ENCODE measurements at regions not wholly inside any gene's neighbourhood (a gene's known extent, or its start where the extent isn't known, plus 50 kb on each side); places are given as distances from the start of the nearest gene placed in this dataset.

DNA sequence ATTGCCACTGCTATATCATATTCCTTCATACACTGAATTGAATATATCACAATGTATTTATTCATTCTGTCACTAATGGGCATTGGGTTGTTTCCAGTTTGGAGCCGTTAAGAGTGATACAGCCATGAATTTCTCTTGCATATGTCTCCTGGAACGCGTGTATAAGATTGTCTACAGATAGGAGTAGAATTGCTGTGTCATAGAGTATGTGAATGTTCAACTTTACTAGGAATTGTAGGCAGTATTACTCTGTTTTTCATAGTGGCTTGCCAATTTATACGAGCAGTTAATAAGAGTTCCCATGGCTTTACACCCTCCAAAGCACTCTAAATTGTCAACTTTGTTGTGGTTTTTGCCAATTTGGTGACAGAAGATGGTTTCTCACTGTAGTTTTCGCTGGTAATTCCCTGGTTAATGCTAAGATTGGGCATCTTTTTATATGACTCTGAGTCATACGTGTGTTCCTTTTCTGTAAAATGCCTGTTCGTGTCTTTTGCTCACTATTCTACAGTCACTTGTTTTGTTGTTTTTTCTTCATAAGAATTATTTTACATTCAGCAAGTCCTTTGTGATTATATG lies 136.1 kb upstream of the LIPC start:
- Mint-ChIP-seq H3K27me3 (ENCODE audit: low read depth) (no peaks in the 10 kb centered on the region), H3K36me3 (ENCODE audit: low read depth) (peaks cover 1% of the 10 kb centered on the region), H3K27ac (no peak overlapping the region), H3K4me1 (ENCODE audit: low read depth) (peaks cover 30% of the 10 kb centered on the region), H3K4me3 (no peak overlapping the region), H3K9me3 (peaks cover 17% of the 10 kb centered on the region)
- DNase-seq (ENCODE audit: low spot score), result no peak

DNA sequence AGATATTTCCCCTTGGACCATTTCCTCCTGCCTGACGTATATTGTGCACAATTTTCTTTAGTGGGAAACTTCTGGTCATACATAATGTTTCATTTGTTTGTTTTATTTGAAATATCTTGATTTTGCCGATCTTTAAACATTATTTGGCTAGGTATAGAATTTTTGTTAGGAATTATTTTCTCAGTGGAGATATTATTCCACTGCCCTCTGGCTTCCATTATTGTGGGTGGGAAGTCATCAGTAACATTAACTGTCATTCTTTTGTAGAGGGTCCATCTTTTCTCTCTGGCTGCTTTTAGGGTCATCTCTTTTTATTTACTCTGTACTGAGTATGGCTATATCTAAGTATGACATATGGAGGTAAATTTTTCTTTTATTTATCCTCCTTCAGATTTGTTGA lies 135.5 kb upstream of the LIPC start:
- H3K9me3 Mint-ChIP-seq, result peaks cover 17% of the 10 kb centered on the region
- peaks cover 28% of the 10 kb centered on the region for H3K4me1 Mint-ChIP-seq (ENCODE audit: low read depth)
- H3K27me3 Mint-ChIP-seq (ENCODE audit: low read depth), result no peaks in the 10 kb centered on the region
- peaks cover 1% of the 10 kb centered on the region for H3K36me3 Mint-ChIP-seq (ENCODE audit: low read depth)
- no peak overlapping the region for H3K4me3 Mint-ChIP-seq
- H3K27ac Mint-ChIP-seq, result no peak overlapping the region
- no peak for DNase-seq (ENCODE audit: low spot score)

DNA sequence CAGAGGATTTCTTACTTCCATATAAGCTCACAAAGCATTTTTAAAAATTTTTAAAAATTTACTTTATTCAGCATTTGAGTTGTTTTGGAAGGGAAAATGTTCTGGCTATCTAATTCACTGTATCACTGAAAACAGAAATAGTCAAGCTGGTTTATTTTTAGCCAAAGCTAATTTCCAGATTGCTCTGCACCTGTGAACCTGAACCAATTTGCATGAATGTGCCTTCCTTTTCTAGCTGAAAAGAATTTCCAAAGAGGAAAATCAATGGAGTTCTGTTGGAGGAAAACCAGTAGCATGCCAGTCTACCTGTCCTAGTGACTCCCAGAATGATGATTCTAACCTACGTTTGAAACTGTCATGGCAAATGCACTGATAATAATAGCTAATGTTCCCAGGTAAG lies 134.2 kb upstream of the LIPC start:
- Mint-ChIP-seq H3K36me3 (ENCODE audit: low read depth) (peaks cover 1% of the 10 kb centered on the region), H3K4me3 (no peak overlapping the region), H3K27me3 (ENCODE audit: low read depth) (no peaks in the 10 kb centered on the region), H3K4me1 (ENCODE audit: low read depth) (peaks cover 17% of the 10 kb centered on the region), H3K9me3 (peaks cover 15% of the 10 kb centered on the region), H3K27ac (no peak overlapping the region)
- DNase-seq (ENCODE audit: low spot score), result no peak

DNA sequence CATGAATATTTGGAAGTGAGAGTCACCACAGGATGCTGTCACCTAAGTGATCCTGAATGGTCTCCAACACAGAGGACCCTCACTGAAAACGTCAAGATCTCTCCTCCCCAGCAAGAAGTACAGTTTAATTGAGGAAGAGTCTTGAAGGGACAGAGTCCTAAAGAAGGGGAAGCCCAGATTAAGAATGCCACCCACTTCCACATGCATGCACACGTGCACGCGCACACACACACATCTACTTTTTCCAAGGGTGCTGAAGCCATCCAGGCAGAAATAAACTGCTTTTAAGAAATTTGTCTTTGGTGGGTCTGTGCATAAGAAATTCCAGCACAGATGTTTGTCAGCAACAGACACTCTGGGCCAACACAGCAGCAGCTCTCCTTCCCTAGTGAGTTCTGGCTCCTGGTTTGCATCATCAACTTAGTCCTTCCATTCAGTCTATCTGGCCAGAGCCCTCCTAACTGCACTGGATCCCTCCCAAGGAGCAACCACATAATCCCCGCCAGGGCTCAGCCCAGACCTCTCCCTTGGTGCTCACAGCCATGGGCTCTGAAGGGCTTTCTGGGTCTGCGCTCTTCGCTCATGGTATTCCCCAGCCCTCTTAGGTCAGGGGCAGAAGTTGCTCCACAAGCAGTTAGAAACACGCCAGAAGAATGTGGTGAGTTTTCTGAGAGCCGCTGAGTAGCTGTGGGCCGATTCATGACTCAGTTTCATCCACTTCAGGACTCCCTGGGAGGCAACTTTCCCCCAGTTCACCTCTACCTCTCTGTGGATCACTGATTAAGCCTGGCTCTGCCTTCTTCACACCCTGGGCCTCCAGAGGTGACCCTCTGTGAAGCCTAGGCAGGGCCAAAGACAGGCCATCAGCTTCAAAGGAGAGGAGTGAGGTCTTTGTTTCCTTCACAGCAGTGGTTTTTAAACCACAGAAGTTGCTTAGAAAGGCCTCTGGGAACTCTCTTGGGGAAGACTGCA lies 132.6 kb upstream of the LIPC start:
- Mint-ChIP-seq H3K27ac (no peak overlapping the region), H3K4me1 (ENCODE audit: low read depth) (peaks cover 13% of the 10 kb centered on the region), H3K27me3 (ENCODE audit: low read depth) (no peaks in the 10 kb centered on the region), H3K36me3 (ENCODE audit: low read depth) (peaks cover 1% of the 10 kb centered on the region), H3K9me3 (peaks cover 13% of the 10 kb centered on the region), H3K4me3 (no peak overlapping the region)
- DNase-seq (ENCODE audit: low spot score), result no peak

DNA sequence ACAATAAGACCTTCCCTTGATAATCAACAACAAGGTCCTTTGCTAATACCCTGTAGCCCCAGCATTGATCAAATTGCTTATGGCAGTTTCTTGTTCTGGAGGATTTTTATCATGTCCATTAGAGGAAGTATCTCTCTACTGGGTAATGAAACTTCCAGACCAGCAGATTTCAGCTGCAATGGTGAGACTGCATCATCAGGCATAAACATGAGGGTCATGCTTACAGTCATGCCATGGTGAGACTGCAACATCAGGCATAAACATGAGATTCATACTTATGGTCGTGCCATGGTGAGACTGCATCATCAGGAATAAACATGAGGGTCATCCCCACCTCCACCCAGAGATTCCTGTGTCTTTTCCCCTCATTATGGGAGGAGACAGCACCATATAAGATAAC lies 129.0 kb upstream of the LIPC start:
- Mint-ChIP-seq H3K4me1 (ENCODE audit: low read depth) (peaks cover 15% of the 10 kb centered on the region), H3K4me3 (no peak overlapping the region), H3K9me3 (peaks cover 4% of the 10 kb centered on the region), H3K27me3 (ENCODE audit: low read depth) (no peaks in the 10 kb centered on the region), H3K36me3 (ENCODE audit: low read depth) (no peaks in the 10 kb centered on the region), H3K27ac (no peak overlapping the region)
- DNase-seq (ENCODE audit: low spot score), result no peak

DNA sequence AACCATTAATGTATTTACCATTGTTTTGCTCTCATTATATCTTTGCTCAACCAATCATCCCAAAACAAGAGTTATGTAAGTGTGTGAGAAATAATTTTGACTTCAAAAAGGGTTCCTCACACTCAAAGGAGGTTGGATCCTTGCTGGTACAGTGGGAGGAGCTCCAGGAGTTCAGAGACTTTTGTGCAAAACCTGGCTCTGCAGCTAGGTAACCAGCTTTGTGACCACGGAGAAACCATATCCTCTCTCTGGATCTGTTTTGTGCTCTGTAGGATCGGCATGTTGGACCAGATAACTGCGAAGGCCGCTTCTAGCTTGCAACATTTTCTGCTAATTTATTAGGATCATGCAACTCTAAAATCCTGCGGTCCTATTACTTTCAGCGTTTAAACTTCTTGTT lies 128.6 kb upstream of the LIPC start:
- Mint-ChIP-seq H3K27ac (no peak overlapping the region), H3K4me3 (peak overlapping the region; percentile 37), H3K4me1 (ENCODE audit: low read depth) (peaks cover 15% of the 10 kb centered on the region)

DNA sequence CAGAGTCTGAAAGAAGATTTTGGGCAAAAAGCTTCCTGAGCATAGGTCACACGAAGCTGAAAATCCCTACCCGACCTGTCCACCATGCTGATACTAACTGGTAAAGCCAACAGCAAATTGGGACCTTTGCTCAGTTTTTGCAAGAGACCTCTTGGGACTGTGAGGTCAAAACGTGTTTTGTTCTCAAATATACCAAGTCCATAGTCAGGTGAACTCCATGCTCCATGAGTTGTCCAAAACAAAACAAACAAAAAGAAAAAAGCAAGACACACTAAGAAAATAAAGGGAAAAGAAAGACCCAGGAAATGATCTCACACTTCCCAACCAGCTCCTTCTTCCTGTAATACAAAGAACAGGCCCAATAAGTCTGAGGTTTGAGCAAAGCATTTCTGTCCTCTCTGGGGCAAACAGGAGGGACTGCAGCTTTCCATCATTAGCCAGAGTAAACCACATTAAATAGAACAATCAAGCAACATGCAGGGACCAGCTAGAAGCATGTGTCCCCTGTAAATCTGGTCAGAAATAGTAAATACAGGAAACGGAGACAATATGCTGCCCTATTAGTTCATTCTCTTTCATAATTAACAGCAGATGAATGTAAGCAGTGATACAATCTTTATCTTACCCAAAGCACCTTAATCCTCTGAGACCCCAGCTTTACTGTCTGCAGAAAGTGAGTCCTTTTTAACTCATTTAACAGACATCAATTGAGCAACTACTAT lies 125.0 kb upstream of the LIPC start:
- no peak for DNase-seq (ENCODE audit: low spot score)
- no peaks in the 10 kb centered on the region for H3K9me3 Mint-ChIP-seq
- H3K27ac Mint-ChIP-seq, result no peak overlapping the region

More for the DNA sequence above, 128.6 kb upstream of the LIPC start:
- no peak for DNase-seq (ENCODE audit: low spot score)
- Mint-ChIP-seq H3K27me3 (ENCODE audit: low read depth) (no peaks in the 10 kb centered on the region), H3K36me3 (ENCODE audit: low read depth) (no peaks in the 10 kb centered on the region), H3K9me3 (peaks cover 4% of the 10 kb centered on the region)

DNA sequence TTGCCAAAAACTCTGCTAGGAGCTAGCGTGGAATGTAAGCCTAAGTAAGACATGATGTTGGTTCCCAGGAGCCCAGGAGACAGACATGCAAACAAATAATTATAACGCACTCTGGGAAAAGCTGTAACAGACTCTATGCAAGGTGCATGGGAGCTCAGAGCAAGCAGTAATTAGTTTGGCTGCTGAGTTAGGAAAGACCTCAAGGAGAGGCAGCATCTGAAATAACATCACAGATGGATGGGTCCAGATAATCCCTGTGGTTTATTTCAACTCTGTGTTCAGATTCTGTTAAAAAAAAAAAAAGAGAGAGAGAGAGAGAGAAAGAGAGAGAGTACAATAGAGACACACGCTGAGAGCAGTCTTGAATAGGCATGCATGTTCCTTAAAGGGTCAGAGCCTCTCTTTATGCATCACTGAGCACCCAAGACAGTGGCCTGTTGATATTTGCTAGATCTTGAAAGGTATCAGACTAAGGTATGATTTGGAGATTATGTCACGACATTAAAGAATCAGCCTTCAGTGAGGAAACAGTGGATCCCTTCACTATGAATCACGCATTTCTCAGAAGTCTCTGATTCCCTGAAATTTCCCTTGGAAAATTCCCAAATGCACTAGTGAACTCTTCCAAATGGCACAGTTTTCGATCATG lies 124.4 kb upstream of the LIPC start:
- H3K4me3 Mint-ChIP-seq, result no peak overlapping the region
- H3K4me1 Mint-ChIP-seq (ENCODE audit: low read depth), result peaks cover 12% of the 10 kb centered on the region
- H3K36me3 Mint-ChIP-seq (ENCODE audit: low read depth), result no peaks in the 10 kb centered on the region
- no peak overlapping the region for H3K27ac Mint-ChIP-seq
- H3K27me3 Mint-ChIP-seq (ENCODE audit: low read depth), result no peaks in the 10 kb centered on the region
- no peak for DNase-seq (ENCODE audit: low spot score)
- H3K9me3 Mint-ChIP-seq, result no peaks in the 10 kb centered on the region

More for the DNA sequence above, 125.0 kb upstream of the LIPC start:
- no peaks in the 10 kb centered on the region for H3K27me3 Mint-ChIP-seq (ENCODE audit: low read depth)
- H3K4me1 Mint-ChIP-seq (ENCODE audit: low read depth), result peaks cover 12% of the 10 kb centered on the region
- no peaks in the 10 kb centered on the region for H3K36me3 Mint-ChIP-seq (ENCODE audit: low read depth)
- H3K4me3 Mint-ChIP-seq, result no peak overlapping the region

DNA sequence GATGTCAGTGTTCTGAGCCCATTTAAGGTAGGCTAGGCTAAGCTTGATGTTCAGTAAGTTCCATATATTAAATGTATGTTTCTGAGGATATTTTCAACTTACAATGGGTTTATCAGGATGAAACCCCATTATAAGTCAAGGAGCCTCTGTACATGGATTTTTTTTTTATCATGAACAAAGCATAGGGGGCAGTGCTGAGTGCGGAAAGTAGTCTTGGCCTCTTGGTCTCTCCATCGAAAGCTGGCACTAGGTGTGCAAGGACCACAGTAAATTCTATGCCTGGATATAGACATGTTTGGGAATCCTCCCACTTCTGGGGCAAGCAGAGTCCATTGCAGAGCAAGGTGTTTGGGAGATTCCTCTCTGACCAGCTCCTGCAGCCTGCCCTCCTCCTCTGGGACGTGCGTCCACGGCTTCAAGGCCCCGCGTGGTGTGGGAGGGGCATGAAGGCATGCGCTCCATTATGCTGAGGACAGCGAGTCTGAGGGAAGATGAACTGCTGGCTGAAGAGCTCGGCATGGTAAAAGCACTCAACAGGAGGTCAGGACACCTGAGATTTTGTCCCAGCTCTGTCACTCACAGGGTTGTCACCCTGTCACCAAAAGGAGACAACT lies 122.9 kb upstream of the LIPC start:
- Mint-ChIP-seq H3K9me3 (no peaks in the 10 kb centered on the region), H3K27me3 (ENCODE audit: low read depth) (no peaks in the 10 kb centered on the region), H3K36me3 (ENCODE audit: low read depth) (no peaks in the 10 kb centered on the region), H3K4me3 (no peak overlapping the region), H3K27ac (no peak overlapping the region), H3K4me1 (ENCODE audit: low read depth) (peaks cover 12% of the 10 kb centered on the region)
- no peak for DNase-seq (ENCODE audit: low spot score)

DNA sequence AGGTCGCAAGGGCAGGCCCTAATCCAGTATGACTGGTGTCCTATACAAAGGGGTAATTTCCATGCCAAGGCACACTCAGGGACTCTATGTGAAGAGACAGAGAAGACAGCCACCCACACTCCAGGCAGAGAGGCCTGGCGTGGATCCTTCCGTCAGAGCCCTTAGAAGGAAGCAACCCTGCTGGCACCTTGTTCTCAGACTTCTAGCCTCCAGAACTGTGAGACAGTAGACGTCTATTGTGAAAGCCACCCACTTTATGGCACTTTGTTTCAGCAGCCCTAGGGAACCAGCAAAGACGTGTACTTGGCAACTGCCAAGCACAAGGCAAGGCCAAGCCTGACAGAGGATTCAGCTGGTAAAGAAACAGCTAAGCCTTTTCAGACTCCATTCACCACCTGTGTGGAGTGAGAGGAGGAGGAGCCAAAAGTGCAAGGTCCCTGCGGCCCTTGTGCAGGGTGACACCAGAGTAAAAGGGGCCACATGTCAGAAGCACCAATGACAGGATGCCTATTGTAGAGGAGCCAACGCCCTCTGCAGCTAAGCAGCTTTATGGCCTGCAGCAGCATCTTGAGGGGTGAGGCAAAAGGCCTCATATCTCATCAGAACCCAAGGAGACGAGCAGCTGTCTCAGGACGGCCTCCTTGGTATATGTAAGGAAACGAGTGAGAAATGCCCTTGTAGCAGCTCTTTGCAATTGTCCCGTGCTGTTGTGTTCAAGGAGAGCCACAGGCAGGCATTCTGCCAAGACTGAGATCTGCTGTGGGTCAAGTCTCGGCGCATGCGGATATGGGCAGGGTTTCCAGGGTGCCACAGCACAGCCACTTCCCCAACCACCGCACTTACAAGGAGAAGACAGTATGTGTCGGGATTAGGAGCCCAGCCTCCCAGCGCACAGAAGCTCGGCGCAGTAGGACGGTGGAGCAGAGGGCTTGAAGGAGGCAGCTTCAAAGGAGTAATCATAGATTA lies 121.5 kb upstream of the LIPC start:
- Mint-ChIP-seq H3K4me3 (no peak overlapping the region), H3K36me3 (ENCODE audit: low read depth) (no peaks in the 10 kb centered on the region), H3K4me1 (ENCODE audit: low read depth) (peaks cover 24% of the 10 kb centered on the region), H3K9me3 (no peaks in the 10 kb centered on the region), H3K27me3 (ENCODE audit: low read depth) (no peaks in the 10 kb centered on the region), H3K27ac (no peak overlapping the region)
- DNase-seq (ENCODE audit: low spot score), result no peak

DNA sequence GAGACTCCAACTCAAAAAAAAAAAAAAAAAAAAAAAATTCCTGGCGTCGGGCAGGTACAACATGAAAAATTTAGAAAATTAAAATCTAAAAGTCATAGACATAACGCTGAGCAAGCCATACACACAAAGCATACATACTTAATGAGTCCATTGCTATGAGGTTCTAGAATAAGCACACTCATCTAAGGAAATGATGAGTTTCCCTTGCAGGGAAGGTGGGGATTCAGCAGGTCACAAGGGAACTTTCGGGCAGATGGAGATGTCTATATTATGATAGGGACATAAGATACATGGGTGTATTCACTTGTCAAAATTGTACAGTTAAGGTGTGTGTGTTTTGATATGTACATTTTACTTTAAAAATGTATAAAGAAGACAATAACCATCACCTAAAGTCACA lies 120.2 kb upstream of the LIPC start:
- no peak overlapping the region for H3K4me3 Mint-ChIP-seq

DNA sequence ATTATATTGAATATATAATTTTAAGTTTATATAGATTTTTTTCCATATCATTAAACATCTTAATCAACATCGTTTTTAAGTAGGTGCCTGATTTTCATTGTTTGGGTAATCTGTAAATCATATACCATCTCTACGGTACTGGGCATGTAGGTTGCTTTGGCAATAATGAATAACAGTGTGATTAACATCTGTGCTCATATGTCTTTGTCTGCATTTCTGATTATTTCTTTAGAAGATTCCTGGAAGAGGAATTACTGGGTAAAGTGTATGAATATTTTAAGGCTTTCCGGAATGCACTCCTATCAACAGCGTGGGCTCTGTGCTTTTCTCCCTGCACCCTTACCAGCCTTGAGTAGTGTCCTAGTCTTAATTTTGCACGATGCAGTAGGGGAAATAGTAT lies 119.8 kb upstream of the LIPC start:
- Mint-ChIP-seq H3K4me3 (no peak overlapping the region), H3K27me3 (ENCODE audit: low read depth) (no peaks in the 10 kb centered on the region), H3K4me1 (ENCODE audit: low read depth) (peaks cover 26% of the 10 kb centered on the region), H3K9me3 (peaks cover 11% of the 10 kb centered on the region), H3K27ac (no peak overlapping the region), H3K36me3 (ENCODE audit: low read depth) (no peaks in the 10 kb centered on the region)
- no peak for DNase-seq (ENCODE audit: low spot score)

More for the DNA sequence above, 120.2 kb upstream of the LIPC start:
- Mint-ChIP-seq H3K27me3 (ENCODE audit: low read depth) (no peaks in the 10 kb centered on the region), H3K27ac (no peak overlapping the region), H3K9me3 (peaks cover 9% of the 10 kb centered on the region), H3K4me1 (ENCODE audit: low read depth) (peaks cover 29% of the 10 kb centered on the region), H3K36me3 (ENCODE audit: low read depth) (no peaks in the 10 kb centered on the region)
- DNase-seq (ENCODE audit: low spot score), result no peak

Measured in T-helper 2 cell treated with Interferon-gamma antibody and Interleukin-4, amounts not matched to agents 5 μg/mL and 100 μg/mL, for 36 hours (primary cell).